ENCODE measurements at regions not wholly inside any gene's neighbourhood (a gene's known extent, or its start where the extent isn't known, plus 50 kb on each side); places are given as distances from the start of the nearest gene placed in this dataset.
"Not testable (repeated sequence)": the region's sequence is repeated elsewhere in the genome, so short reads cannot be mapped to it uniquely, and the experiment has no call there.

- not testable (repeated sequence) for DNase-seq
These were observed 62.6 kb upstream of the METTL9 start for GRCh38 chr16:21536740-21537139.

GRCh38 chr16:21537598-21537997 lies 61.8 kb upstream of the METTL9 start:
- DNase-seq, result not testable (repeated sequence)

GRCh38 chr16:21539107-21539618 lies 60.2 kb upstream of the METTL9 start:
- DNase-seq, result not testable (repeated sequence)

- not testable (repeated sequence) for DNase-seq
These were observed 58.5 kb upstream of the METTL9 start for GRCh38 chr16:21540770-21541433.

- DNase-seq, result not testable (repeated sequence)
These were observed 57.7 kb upstream of the METTL9 start for GRCh38 chr16:21541611-21542051.

- DNase-seq, result not testable (repeated sequence)
These were observed 57.3 kb upstream of the METTL9 start for GRCh38 chr16:21542075-21542474.

GRCh38 chr16:21542491-21543124 lies 56.8 kb upstream of the METTL9 start:
- DNase-seq, result not testable (repeated sequence)

GRCh38 chr16:21543151-21543836 lies 56.1 kb upstream of the METTL9 start:
- not testable (repeated sequence) for DNase-seq

GRCh38 chr16:21545664-21546326 lies 53.6 kb upstream of the METTL9 start:
- not testable (repeated sequence) for DNase-seq

GRCh38 chr16:21549396-21549795 lies 50.0 kb upstream of the METTL9 start:
- DNase-seq, result not testable (repeated sequence)

Data from NCI-H1092 treated with DMSO at 0.1 percent for 48 hours (cell line).